Type B pancreatic cell (in vitro differentiated cells): ENCODE measurements at regions not wholly inside any gene's neighbourhood (a gene's known extent, or its start where the extent isn't known, plus 50 kb on each side); places are given as distances from the start of the nearest gene placed in this dataset.

Experiments used
- DNase-seq: peaks from one replicate; pipeline ENCODE4 v3.0.0; 2021; ENCODE audit warnings: mixed read lengths; ENCODE audit not compliant: unreplicated experiment; ENCODE audit errors: extremely low spot score
- H3K27ac Mint-ChIP-seq: 2 replicates; pipeline ENCODE4 v1.8.0; 2021; ENCODE audit warnings: mild to moderate bottlenecking, mixed read lengths
- H3K27me3 Mint-ChIP-seq: 2 replicates; pipeline ENCODE4 v1.8.0; 2021; ENCODE audit warnings: mixed read lengths
- H3K36me3 Mint-ChIP-seq: 2 replicates; pipeline ENCODE4 v1.8.0; 2021; ENCODE audit warnings: mixed read lengths
- H3K4me1 Mint-ChIP-seq: one replicate; pipeline ENCODE4 v1.8.0; 2021; ENCODE audit warnings: mixed read lengths; ENCODE audit not compliant: unreplicated experiment
- H3K4me3 Mint-ChIP-seq: 2 replicates; pipeline ENCODE4 v1.8.0; 2021; ENCODE audit warnings: mild to moderate bottlenecking, mixed read lengths
- H3K9me3 Mint-ChIP-seq: 2 replicates; pipeline ENCODE4 v1.8.0; 2021; ENCODE audit warnings: mixed read lengths
- CTCF ChIP-seq: fragments of 200-600 bp; sonication (generic); conservative IDR thresholded peaks from 2 replicates; pipeline ENCODE4 v1.5.0; 2021; ENCODE audit warnings: antibody characterized with exemption, mild to moderate bottlenecking

DNA sequence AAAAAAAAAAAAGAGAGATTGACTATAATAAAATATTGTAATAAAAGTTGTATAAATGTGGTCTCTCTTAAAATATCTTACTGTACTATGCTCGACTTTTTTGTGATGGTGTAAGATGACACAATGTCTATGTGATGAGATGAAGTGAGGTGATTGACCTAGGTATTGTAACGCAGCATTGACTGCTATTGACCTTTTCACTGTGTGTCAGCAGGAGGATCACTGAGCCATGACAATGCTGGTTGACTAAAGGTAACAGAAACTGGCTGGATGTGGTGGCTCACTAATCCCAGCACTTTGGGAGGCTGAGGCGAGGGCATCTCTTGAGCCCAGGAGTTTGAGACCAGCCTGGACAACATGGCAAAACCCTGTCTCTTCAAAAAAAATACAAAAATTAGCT lies 78.6 kb upstream of the MYO10 start:
- Mint-ChIP-seq H3K9me3 (no peaks in the 10 kb centered on the region), H3K36me3 (no peaks in the 10 kb centered on the region), H3K4me3 (no peak overlapping the region), H3K27me3 (no peaks in the 10 kb centered on the region), H3K4me1 (no peaks in the 10 kb centered on the region), H3K27ac (no peak overlapping the region)
- DNase-seq: no peak
- TF ChIP-seq CTCF: no peak

GRCh38 chr5:17018871-17019270 lies 82.8 kb upstream of the MYO10 start:
- peaks cover 11% of the 10 kb centered on the region for H3K4me1 Mint-ChIP-seq
- H3K27me3 Mint-ChIP-seq: no peaks in the 10 kb centered on the region
- H3K36me3 Mint-ChIP-seq: no peaks in the 10 kb centered on the region
- no peak for DNase-seq
- H3K9me3 Mint-ChIP-seq: no peaks in the 10 kb centered on the region
- H3K4me3 Mint-ChIP-seq: no peak overlapping the region
- no peak for TF ChIP-seq CTCF
- no peak overlapping the region for H3K27ac Mint-ChIP-seq

DNA sequence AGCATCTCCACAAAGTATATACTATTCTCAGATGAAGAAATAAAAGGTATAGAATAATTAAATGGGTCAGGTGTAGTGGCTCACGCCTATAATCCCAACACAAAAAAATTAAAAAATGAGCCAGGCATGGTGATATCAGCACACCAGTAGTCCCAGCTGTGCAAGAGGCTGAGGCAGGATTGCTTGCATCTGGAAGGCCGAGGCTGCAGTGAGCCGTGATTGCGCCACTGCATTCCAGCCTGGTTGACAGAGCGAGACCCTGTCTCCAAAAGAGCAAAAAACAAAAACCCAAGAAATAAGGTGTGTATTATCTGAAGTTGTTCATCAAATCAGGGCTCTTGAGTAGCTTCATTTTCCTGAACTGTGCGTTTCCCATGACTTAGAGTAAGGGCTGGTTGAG lies 83.2 kb upstream of the MYO10 start:
- Mint-ChIP-seq H3K27ac (no peak overlapping the region), H3K9me3 (no peaks in the 10 kb centered on the region), H3K27me3 (no peaks in the 10 kb centered on the region), H3K36me3 (no peaks in the 10 kb centered on the region), H3K4me1 (peaks cover 11% of the 10 kb centered on the region), H3K4me3 (no peak overlapping the region)
- no peak for TF ChIP-seq CTCF
- no peak for DNase-seq

GRCh38 chr5:17020678-17021601 lies 84.9 kb upstream of the MYO10 start:
- Mint-ChIP-seq H3K4me3 (no peak overlapping the region), H3K9me3 (no peaks in the 10 kb centered on the region), H3K27me3 (no peaks in the 10 kb centered on the region), H3K27ac (no peak overlapping the region), H3K4me1 (peaks cover 11% of the 10 kb centered on the region), H3K36me3 (no peaks in the 10 kb centered on the region)
- TF ChIP-seq CTCF: no peak
- DNase-seq: no peak

- Mint-ChIP-seq H3K36me3 (no peaks in the 10 kb centered on the region), H3K27me3 (no peaks in the 10 kb centered on the region), H3K4me3 (no peak overlapping the region), H3K27ac (no peak overlapping the region), H3K9me3 (no peaks in the 10 kb centered on the region), H3K4me1 (peaks cover 11% of the 10 kb centered on the region)
- no peak for DNase-seq
- no peak for TF ChIP-seq CTCF
Measured at GRCh38 chr5:17021602-17021932, 85.5 kb upstream of the MYO10 start.
